Kidney (tissue), 13 donors: ENCODE measurements at regions not wholly inside any gene's neighbourhood (a gene's known extent, or its start where the extent isn't known, plus 50 kb on each side); places are given as distances from the start of the nearest gene placed in this dataset.

ENCODE experiments used
- DNase-seq, 5 donors: peaks; one replicate each; pipeline ENCODE4 v3.0.0-alpha.2; 2013 to 2020
- FAIRE-seq: peaks from 2 replicates; lab custom pipeline; 2012; peaks lifted over from hg19 to GRCh38; lab: Jason Lieb, UNC
- H3K27ac ChIP-seq, 2 donors: one replicate each; pipeline ENCODE4 v1.7.0; 2013; ENCODE audit warnings: low read depth in 2 of 2, low read length in 2 of 2, inconsistent platforms in 1 of 2
- H3K27me3 ChIP-seq: one replicate; pipeline ENCODE4 v1.7.1; 2013; ENCODE audit warnings: low read length, inconsistent platforms; ENCODE audit not compliant: control insufficient read depth, insufficient read depth
- H3K36me3 ChIP-seq, 3 donors: one replicate each; pipeline versions ENCODE4 v1.7.0 to v1.7.1; 2013; ENCODE audit warnings: low read length in 3 of 3, control low read depth in 1 of 3, inconsistent platforms in 1 of 3; ENCODE audit not compliant: insufficient read depth in 3 of 3, control insufficient read depth in 2 of 3
- H3K4me1 ChIP-seq, 3 donors: one replicate each; pipeline versions ENCODE4 v1.7.0 to v1.7.1; 2013; ENCODE audit warnings: low read length in 3 of 3, inconsistent platforms in 1 of 3, low read depth in 1 of 3; ENCODE audit not compliant: control insufficient read depth in 2 of 3, insufficient read depth in 2 of 3
- H3K4me3 ChIP-seq, 3 donors: one replicate each; pipeline versions ENCODE4 v1.7.0 to v1.8.1; 2013; ENCODE audit warnings: low read length in 3 of 3, control low read depth in 1 of 3, inconsistent platforms in 1 of 3
- H3K9ac ChIP-seq, 3 donors: one replicate each; pipeline versions ENCODE4 v1.7.0 to v1.7.1; 2013; ENCODE audit warnings: low read length in 3 of 3, control low read depth in 1 of 3, inconsistent platforms in 1 of 3
- H3K9me3 ChIP-seq, 3 donors: one replicate each; pipeline versions ENCODE4 v1.7.0 to v1.7.1; 2013; ENCODE audit warnings: low read length in 3 of 3, control low read depth in 1 of 3, inconsistent platforms in 1 of 3; ENCODE audit not compliant: control insufficient read depth in 2 of 3, insufficient read depth in 1 of 3
- CTCF ChIP-seq: IDR thresholded peaks from 3 replicates; pipeline ENCODE4 v1.5.1; 2012; ENCODE audit warnings: mild to moderate bottlenecking, moderate library complexity, borderline replicate concordance; ENCODE audit not compliant: insufficient read depth; ENCODE audit errors: extremely low read depth
- intact Hi-C: fragments of 100-400 bp; cut with DNase I; formaldehyde crosslinking; loops from one replicate; pipeline ENCODE4 v1.11.1; 2022
- donor health status: control.
- donor health status: control.
- donor health status: control.
- donor health status: control.
- donor health status: control.
- donor health status: DM: yes; HTN: yes; CAD: no.
- donor health status: Normal renal cell carcinoma (clear cell type).

GRCh38 chr1:228827019-228827418 is 91.7 kb downstream of the RHOU start:
- DNase-seq (no peak), FAIRE-seq (no peak)
- intact Hi-C loops, result no loop called here

GRCh38 chr1:228828151-228828550 is 92.9 kb downstream of the RHOU start:
- no peak for DNase-seq
- no peak for FAIRE-seq

More at GRCh38 chr1:228827019-228827418, 91.7 kb downstream of the RHOU start:
- H3K36me3 ChIP-seq, result no peaks in the 10 kb centered on the region
- no peak overlapping the region for H3K27ac ChIP-seq
- H3K4me1 ChIP-seq, result peaks cover 0 to 6% (median 0%) of the 10 kb centered on the region in 3 donors
- TF ChIP-seq CTCF, result no peak
- no peaks in the 10 kb centered on the region for H3K9me3 ChIP-seq
- no peaks in the 10 kb centered on the region for H3K27me3 ChIP-seq
- H3K4me3 ChIP-seq, result no peak overlapping the region
- no peak overlapping the region for H3K9ac ChIP-seq

GRCh38 chr1:228830185-228830953 is 95.1 kb downstream of the RHOU start:
- Histone ChIP-seq H3K9me3 (no peaks in the 10 kb centered on the region), H3K27ac (no peak overlapping the region), H3K9ac (no peak overlapping the region), H3K36me3 (no peaks in the 10 kb centered on the region), H3K4me3 (no peak overlapping the region), H3K27me3 (no peaks in the 10 kb centered on the region), H3K4me1 (peaks cover 0 to 6% (median 0%) of the 10 kb centered on the region in 3 donors)
- DNase-seq (peak in 2 of 5 donors; percentile 30 to 76), FAIRE-seq (no peak)
- intact Hi-C loops, result no loop called here
- no peak for TF ChIP-seq CTCF

More at GRCh38 chr1:228828151-228828550, 92.9 kb downstream of the RHOU start:
- TF ChIP-seq CTCF, result no peak
- intact Hi-C loops, result no loop called here
- H3K9me3 ChIP-seq, result no peaks in the 10 kb centered on the region
- H3K4me1 ChIP-seq, result peaks cover 0 to 6% (median 0%) of the 10 kb centered on the region in 3 donors
- H3K36me3 ChIP-seq, result no peaks in the 10 kb centered on the region
- no peak overlapping the region for H3K9ac ChIP-seq
- no peak overlapping the region for H3K4me3 ChIP-seq
- H3K27ac ChIP-seq, result no peak overlapping the region
- no peaks in the 10 kb centered on the region for H3K27me3 ChIP-seq
